ENCODE measurements at regions not wholly inside any gene's neighbourhood (a gene's known extent, or its start where the extent isn't known, plus 50 kb on each side); places are given as distances from the start of the nearest gene placed in this dataset.
A peak's percentile ranks its signal among the peaks of the same experiment; 100 is the strongest.

GRCh38 chr3:76986876-76987474 is 52.9 kb upstream of the ROBO2 start:
- peak overlapping the region; percentile 16; the same call in 1 of the 2 replicates for H2AFZ ChIP-seq (ENCODE audit: low read length)
- no peaks in the 10 kb centered on the region for H3K79me2 ChIP-seq (ENCODE audit: low read length)
- no peaks in the 10 kb centered on the region for H3K4me1 ChIP-seq (ENCODE audit: insufficient read depth, low read length)
- peaks cover 3% of the 10 kb centered on the region; the same call in 1 of the 2 replicates for H3K27me3 ChIP-seq (ENCODE audit: low read length)
- H3K9me3 ChIP-seq (ENCODE audit: low read length), result no peaks in the 10 kb centered on the region
- H3K9ac ChIP-seq (ENCODE audit: low read length), result no peak overlapping the region
- ChIA-PET POLR2A (ENCODE audit: unreplicated experiment) (no interaction called here), CTCF (no interaction called here)
- H3K4me3 ChIP-seq (ENCODE audit: low read length), result no peak overlapping the region
- peak overlapping the region; percentile 47 for H3K4me2 ChIP-seq (ENCODE audit: low read length)
- no peaks in the 10 kb centered on the region for H4K20me1 ChIP-seq (ENCODE audit: low read length)
- no peak for TF ChIP-seq EZH2phosphoT487 (IDR thresholded peaks at IDR 0.05; ENCODE audit: borderline replicate concordance, low read length)
- TF ChIP-seq EZH2 (IDR thresholded peaks at IDR 0.05; ENCODE audit: low read length, unreplicated experiment), result no peak
- TF ChIP-seq CTCF (conservative IDR thresholded peaks at IDR 0.05; ENCODE audit: low read depth, low read length), result 0 out of 2 replicates have a peak, but pooled peaks have one; percentile 19
- BruUV-seq (replicated peaks), result no TSS peak
- DNase-seq (peak; percentile 4), ATAC-seq (no peak)
- no peaks in the 10 kb centered on the region for H3K9me2 ChIP-seq (replicated peaks; ENCODE audit: low read length)
- no peak overlapping the region for H3K27ac ChIP-seq (ENCODE audit: low read length)
- no peaks in the 10 kb centered on the region for H3F3A ChIP-seq (ENCODE audit: low read length, unreplicated experiment)
- no peaks in the 10 kb centered on the region for H3K36me3 ChIP-seq (ENCODE audit: low read depth, low read length)
- intact Hi-C loops (cut with micrococcal nuclease), result no loop called here
